ENCODE measurements at regions not wholly inside any gene's neighbourhood (a gene's known extent, or its start where the extent isn't known, plus 50 kb on each side); places are given as distances from the start of the nearest gene placed in this dataset.

DNA sequence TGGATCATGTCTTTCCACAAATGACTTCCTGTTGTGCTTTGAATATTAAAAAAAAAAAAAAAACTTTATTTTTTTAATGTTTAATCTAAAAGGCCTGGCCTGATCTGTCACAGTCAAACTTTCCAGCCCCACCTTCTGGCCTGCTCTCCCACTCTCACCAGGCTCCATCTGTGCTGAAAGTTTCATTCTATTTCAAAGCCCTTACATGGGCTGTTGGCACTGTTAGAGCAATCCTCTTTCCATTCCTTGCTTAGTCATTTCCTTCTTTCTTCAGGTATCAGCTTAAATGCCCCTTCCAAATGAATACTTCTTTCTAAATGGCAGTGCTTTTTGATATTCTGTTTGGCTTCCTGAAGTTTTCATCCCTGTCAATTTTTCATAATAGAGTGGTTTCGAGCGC, 1104.8 kb upstream of the C9orf72 start:
- TF ChIP-seq GFI1B (tag by site-specific recombination; IDR thresholded peaks at IDR 0.05) (no peak), ZNF114 (tag by site-specific recombination; IDR thresholded peaks at IDR 0.05) (no peak)

Data from HEK293 (cell line).